ENCODE measurements at regions not wholly inside any gene's neighbourhood (a gene's known extent, or its start where the extent isn't known, plus 50 kb on each side); places are given as distances from the start of the nearest gene placed in this dataset.

DNA sequence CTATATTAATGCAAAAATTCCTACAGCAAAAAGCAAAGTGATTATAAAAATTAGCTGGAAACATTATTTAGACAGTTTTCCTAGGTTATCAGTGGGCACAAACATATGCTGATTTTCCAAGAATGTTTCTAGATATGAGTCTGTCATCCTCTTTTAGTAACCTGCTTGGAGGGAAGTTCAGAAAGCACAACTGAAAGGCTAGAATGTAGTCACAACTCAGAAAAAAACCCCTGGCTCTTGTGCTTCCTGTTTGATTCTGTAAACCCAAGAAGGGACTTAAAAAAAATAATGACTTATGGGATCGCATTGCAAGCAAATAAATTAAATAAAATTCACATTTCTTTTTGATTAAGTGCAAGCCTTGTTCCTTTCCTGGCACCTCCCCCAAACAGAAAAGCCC, 708.4 kb upstream of the EPHA7 start:
- 39 to 44% methylated on average over 1 of the region's 1 CpG for WGBS, 2 donors
- Histone ChIP-seq H3K9me3 (no peaks in the 10 kb centered on the region), H3K36me3 (no peaks in the 10 kb centered on the region), H3K4me1 (peaks cover 0 to 6% (median 0%) of the 10 kb centered on the region in 4 donors), H3K4me3 (no peak overlapping the region), H3K27ac (no peak overlapping the region), H3K27me3 (no peaks in the 10 kb centered on the region)
- TF ChIP-seq POLR2A (IDR thresholded peaks at IDR 0.05): no peak
- no peak for TF ChIP-seq EP300 (IDR thresholded peaks at IDR 0.05)
- TF ChIP-seq, protein P1, sequence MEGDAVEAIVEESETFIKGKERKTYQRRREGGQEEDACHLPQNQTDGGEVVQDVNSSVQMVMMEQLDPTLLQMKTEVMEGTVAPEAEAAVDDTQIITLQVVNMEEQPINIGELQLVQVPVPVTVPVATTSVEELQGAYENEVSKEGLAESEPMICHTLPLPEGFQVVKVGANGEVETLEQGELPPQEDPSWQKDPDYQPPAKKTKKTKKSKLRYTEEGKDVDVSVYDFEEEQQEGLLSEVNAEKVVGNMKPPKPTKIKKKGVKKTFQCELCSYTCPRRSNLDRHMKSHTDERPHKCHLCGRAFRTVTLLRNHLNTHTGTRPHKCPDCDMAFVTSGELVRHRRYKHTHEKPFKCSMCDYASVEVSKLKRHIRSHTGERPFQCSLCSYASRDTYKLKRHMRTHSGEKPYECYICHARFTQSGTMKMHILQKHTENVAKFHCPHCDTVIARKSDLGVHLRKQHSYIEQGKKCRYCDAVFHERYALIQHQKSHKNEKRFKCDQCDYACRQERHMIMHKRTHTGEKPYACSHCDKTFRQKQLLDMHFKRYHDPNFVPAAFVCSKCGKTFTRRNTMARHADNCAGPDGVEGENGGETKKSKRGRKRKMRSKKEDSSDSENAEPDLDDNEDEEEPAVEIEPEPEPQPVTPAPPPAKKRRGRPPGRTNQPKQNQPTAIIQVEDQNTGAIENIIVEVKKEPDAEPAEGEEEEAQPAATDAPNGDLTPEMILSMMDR (IDR thresholded peaks at IDR 0.05): no peak
- DNase-seq (ENCODE audit: low spot score in 2 of 2): no peak

DNA sequence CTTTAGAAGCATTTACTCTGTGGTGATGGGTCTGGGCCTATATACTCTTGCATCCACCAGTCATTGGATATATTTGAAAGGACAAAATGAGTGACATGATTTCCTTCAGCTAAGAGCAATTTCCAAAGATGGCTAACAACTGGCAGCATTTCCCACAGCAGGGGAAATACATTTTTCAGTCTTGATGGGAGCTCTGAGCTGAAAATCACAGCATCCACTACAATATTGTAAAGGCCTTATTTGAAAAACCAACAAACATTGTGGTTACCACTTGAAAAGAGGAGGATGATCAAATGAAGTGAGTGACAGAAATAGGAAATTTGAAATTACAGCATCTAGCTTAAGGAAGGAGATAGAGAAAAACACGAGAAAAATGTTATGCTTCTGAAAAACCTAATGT, 705.0 kb upstream of the EPHA7 start:
- Histone ChIP-seq H3K27me3 (no peaks in the 10 kb centered on the region), H3K4me3 (no peak overlapping the region), H3K36me3 (no peaks in the 10 kb centered on the region), H3K9me3 (no peaks in the 10 kb centered on the region), H3K27ac (no peak overlapping the region), H3K4me1 (no peaks in the 10 kb centered on the region)
- WGBS, 2 donors: 90 to 97% methylated on average over 1 of the region's 1 CpG
- no peak for DNase-seq (ENCODE audit: low spot score in 2 of 2)
- TF ChIP-seq EP300 (IDR thresholded peaks at IDR 0.05) (no peak), POLR2A (IDR thresholded peaks at IDR 0.05) (no peak)
- TF ChIP-seq, protein P1 (IDR thresholded peaks at IDR 0.05): no peak

DNA sequence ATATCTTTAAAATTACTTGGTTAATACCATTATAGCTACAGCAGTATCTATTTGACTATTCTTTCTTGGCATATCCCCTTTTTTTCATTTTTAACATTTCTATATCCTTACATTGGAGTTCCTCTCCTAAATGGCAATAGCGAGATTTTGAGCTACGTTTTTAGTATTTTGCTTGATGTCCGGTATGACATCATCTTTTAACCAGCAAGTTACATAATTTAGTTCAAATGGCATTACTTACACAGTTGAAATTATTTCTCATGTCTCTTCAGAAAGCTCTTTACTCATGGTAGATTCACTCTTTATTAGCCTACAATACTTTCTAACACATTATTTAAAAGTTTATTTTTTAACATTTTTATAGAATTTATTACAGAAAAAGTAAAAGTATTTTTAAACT, 701.7 kb upstream of the EPHA7 start:
- H3K27ac ChIP-seq: no peak overlapping the region
- no peak overlapping the region for H3K4me3 ChIP-seq
- H3K9me3 ChIP-seq: no peaks in the 10 kb centered on the region
- WGBS, 2 donors: 82 to 87% methylated on average over 3 of the region's 3 CpGs
- TF ChIP-seq POLR2A (IDR thresholded peaks at IDR 0.05) (no peak), EP300 (IDR thresholded peaks at IDR 0.05) (no peak)
- TF ChIP-seq, protein P1 (IDR thresholded peaks at IDR 0.05): no peak
- no peak for DNase-seq (ENCODE audit: low spot score in 2 of 2)
- no peaks in the 10 kb centered on the region for H3K36me3 ChIP-seq
- no peaks in the 10 kb centered on the region for H3K27me3 ChIP-seq
- no peaks in the 10 kb centered on the region for H3K4me1 ChIP-seq

DNA sequence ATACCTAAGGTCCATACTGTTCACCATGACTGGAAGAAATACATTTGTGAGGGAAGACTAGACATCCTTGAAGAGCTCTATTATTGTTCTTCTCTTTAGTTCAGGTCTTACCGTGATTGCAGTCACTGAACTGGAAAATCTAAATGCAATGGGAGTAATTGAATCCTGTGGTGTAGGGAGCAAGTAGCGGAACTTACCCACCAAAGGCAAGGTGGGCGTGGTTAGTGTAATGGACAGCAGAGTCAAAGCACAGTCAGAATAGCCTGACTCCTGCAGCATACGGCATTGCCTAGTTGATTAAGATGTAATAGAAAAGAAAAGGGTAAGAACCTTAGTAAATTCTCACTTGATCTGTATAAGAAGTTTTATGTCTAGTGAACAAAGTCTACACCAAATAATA, 679.7 kb upstream of the EPHA7 start:
- Histone ChIP-seq H3K27me3 (no peaks in the 10 kb centered on the region), H3K36me3 (no peaks in the 10 kb centered on the region), H3K4me3 (no peak overlapping the region), H3K9me3 (no peaks in the 10 kb centered on the region), H3K27ac (no peak overlapping the region), H3K4me1 (no peaks in the 10 kb centered on the region)
- no peak for DNase-seq (ENCODE audit: low spot score in 2 of 2)
- WGBS, 2 donors: 78 to 85% methylated on average over 4 of the region's 4 CpGs
- TF ChIP-seq EP300 (IDR thresholded peaks at IDR 0.05): no peak
- TF ChIP-seq, protein P1 (IDR thresholded peaks at IDR 0.05): no peak
- no peak for TF ChIP-seq POLR2A (IDR thresholded peaks at IDR 0.05)

DNA sequence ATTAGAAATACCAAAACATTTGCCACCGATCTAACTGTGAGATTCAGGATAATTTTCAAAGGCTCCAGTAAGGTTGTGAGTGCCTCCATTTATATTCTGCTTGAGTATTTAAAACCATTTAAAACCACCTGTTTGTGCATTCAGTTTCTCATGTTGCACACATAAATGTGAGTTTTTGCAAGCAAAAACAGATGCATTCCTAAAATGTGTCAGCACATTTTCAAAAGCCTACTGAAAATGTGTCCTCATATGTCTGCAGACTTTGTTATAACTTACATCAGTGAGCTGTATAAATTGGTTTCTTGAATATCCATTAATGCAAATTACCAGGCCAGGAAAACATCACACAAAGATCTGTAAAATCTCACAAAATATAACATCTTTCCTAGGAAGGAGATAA, 676.6 kb upstream of the EPHA7 start:
- Histone ChIP-seq H3K4me3 (no peak overlapping the region), H3K27ac (no peak overlapping the region), H3K4me1 (no peaks in the 10 kb centered on the region), H3K36me3 (no peaks in the 10 kb centered on the region), H3K27me3 (no peaks in the 10 kb centered on the region), H3K9me3 (no peaks in the 10 kb centered on the region)
- DNase-seq (ENCODE audit: low spot score in 2 of 2): no peak
- TF ChIP-seq EP300 (IDR thresholded peaks at IDR 0.05): no peak
- TF ChIP-seq POLR2A (IDR thresholded peaks at IDR 0.05): no peak
- TF ChIP-seq, protein P1 (IDR thresholded peaks at IDR 0.05): no peak
- WGBS, 2 donors: 87 to 88% methylated on average over 1 of the region's 1 CpG

Data from tibial nerve (tissue), 4 donors.